CD4-positive, alpha-beta memory T cell (primary cell): ENCODE measurements at regions not wholly inside any gene's neighbourhood (a gene's known extent, or its start where the extent isn't known, plus 50 kb on each side); places are given as distances from the start of the nearest gene placed in this dataset.

Experiments used
- CTCF ChIA-PET: fragments of 350-600 bp; sonication (Branson Sonifier 250); formaldehyde crosslinking; loops from one replicate; lab custom pipeline; 2021; ENCODE audit warnings: inconsistent platforms; ENCODE audit not compliant: partially characterized antibody; lab: Charles Lee
- POLR2A ChIA-PET: fragments of 350-600 bp; sonication (Branson Sonifier 250); formaldehyde crosslinking; loops from one replicate; lab custom pipeline; 2021; ENCODE audit not compliant: partially characterized antibody; lab: Charles Lee
- DNase-seq, 5 donors: peaks; one replicate each; pipeline versions ENCODE4 v3.0.0 to v3.0.0-alpha.2; 2020 to 2022; ENCODE audit warnings: mixed read lengths in 1 of 5
- H3K27ac ChIP-seq: one replicate; pipeline ENCODE4 v1.7.0; 2013; ENCODE audit warnings: low read depth, low read length
- H3K27me3 ChIP-seq: 2 replicates; pipeline ENCODE4 v1.7.0; 2013; ENCODE audit warnings: mild to moderate bottlenecking, low read length, moderate library complexity; ENCODE audit not compliant: insufficient read depth
- H3K36me3 ChIP-seq: 2 replicates; pipeline ENCODE4 v1.7.0; 2013; ENCODE audit warnings: mild to moderate bottlenecking, low read length, moderate library complexity; ENCODE audit not compliant: insufficient read depth
- H3K4me1 ChIP-seq: 2 replicates; pipeline ENCODE4 v1.7.0; 2013; ENCODE audit warnings: mild to moderate bottlenecking, low read length, moderate library complexity; ENCODE audit not compliant: insufficient read depth
- H3K4me3 ChIP-seq, 2 donors: one replicate each; pipeline ENCODE4 v1.7.0; 2013; ENCODE audit warnings: low read length in 2 of 2, mild to moderate bottlenecking in 1 of 2
- H3K9me3 ChIP-seq, 2 donors: one replicate each; pipeline ENCODE4 v1.7.0; 2013; ENCODE audit warnings: low read length in 2 of 2, control low read depth in 1 of 2; ENCODE audit not compliant: control insufficient read depth in 1 of 2
- H3K27ac Mint-ChIP-seq, 7 donors: one replicate each; pipeline ENCODE4 v1.8.0; 2020 to 2021; ENCODE audit warnings: mixed read lengths in 7 of 7, mild to moderate bottlenecking in 6 of 7, inconsistent platforms in 3 of 7, moderate library complexity in 3 of 7
- H3K27me3 Mint-ChIP-seq, 2 donors: one replicate each; pipeline ENCODE4 v1.8.0; 2020 to 2021; ENCODE audit warnings: mixed read lengths in 2 of 2
- H3K36me3 Mint-ChIP-seq, 2 donors: one replicate each; pipeline ENCODE4 v1.8.0; 2020 to 2021; ENCODE audit warnings: mixed read lengths in 2 of 2, inconsistent platforms in 1 of 2, mild to moderate bottlenecking in 1 of 2
- H3K4me1 Mint-ChIP-seq, 4 donors: one replicate each; pipeline ENCODE4 v1.8.0; 2020 to 2021; ENCODE audit warnings: mixed read lengths in 4 of 4, mild to moderate bottlenecking in 1 of 4
- H3K4me3 Mint-ChIP-seq, 8 donors: one replicate each; pipeline ENCODE4 v1.8.0; 2020 to 2021; ENCODE audit warnings: mixed read lengths in 8 of 8, mild to moderate bottlenecking in 7 of 8, moderate library complexity in 6 of 8, inconsistent platforms in 3 of 8
- H3K9me3 Mint-ChIP-seq, 8 donors: one replicate each; pipeline ENCODE4 v1.8.0; 2020 to 2021; ENCODE audit warnings: mixed read lengths in 8 of 8, mild to moderate bottlenecking in 5 of 8, inconsistent platforms in 3 of 8, moderate library complexity in 1 of 8
- intact Hi-C: fragments of 100-400 bp; cut with micrococcal nuclease; formaldehyde crosslinking; loops from one replicate; pipeline ENCODE4 v1.15.1; 2023

DNA sequence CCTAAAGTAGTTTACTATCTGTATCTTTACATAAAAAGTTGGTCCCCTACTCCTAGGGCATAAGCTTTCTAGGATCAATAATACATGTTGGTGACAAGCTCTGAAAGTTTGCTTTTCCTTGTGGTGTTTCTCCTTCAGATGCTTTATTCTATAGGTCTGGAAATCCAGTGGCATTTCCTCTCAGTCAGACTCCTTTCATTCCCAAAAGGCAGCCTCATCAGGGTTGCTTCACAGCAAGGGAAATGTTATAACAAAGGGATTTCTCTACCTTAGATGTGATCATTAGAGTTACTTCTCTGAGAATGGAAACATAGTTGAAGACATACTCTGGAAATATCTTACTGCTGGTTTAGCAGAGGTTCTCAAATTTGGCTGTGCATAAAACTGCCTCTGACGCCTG is 1072.4 kb upstream of the ZEB2 start:
- Mint-ChIP-seq H3K4me1 (no peaks in the 10 kb centered on the region), H3K27ac (no peak overlapping the region), H3K4me3 (no peak overlapping the region), H3K9me3 (peaks cover 0 to 8% (median 0%) of the 10 kb centered on the region in 8 donors), H3K27me3 (no peaks in the 10 kb centered on the region), H3K36me3 (no peaks in the 10 kb centered on the region)
- no peaks in the 10 kb centered on the region for H3K4me1 ChIP-seq
- H3K4me3 ChIP-seq = no peak overlapping the region
- intact Hi-C loops = no loop called here
- no peaks in the 10 kb centered on the region for H3K36me3 ChIP-seq
- H3K27me3 ChIP-seq = no peaks in the 10 kb centered on the region
- CTCF ChIA-PET = no interaction called here
- no peak for DNase-seq
- H3K27ac ChIP-seq = no peak overlapping the region
- no peaks in the 10 kb centered on the region for H3K9me3 ChIP-seq
- POLR2A ChIA-PET = no interaction called here

DNA sequence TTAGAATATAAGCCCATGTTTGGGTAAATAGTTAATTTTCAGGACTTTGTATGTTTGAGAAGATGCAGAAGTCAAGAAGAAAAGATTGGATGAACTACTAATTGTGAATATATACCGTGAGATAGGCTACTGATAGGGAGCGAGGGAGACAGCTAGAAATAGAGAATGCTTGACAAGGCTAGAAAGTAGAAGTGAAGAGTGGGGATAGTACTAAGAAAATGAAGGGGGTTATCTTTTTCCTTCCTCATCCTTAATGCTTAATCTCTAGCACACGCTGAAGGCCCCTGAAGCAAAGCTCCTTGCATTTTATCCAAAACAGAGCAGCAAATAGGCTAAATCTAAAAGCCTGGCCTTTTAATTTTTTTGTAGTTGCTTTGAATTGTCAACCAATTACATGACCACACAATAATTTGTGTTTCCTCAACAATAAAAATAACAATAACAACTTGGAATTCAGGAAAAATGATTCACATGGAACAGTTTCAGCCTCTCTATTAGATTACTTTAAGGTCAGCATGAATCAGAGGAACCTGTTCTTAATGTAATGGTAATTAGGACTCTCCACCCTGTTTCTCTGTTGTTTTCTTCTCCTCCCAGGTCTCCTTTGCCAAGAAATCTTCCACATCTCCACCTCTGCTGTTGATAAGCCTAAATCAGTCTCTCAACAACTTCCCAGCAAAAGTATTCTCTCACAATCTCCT is 1071.3 kb upstream of the ZEB2 start:
- Mint-ChIP-seq H3K36me3 (no peaks in the 10 kb centered on the region), H3K27ac (no peak overlapping the region), H3K4me1 (no peaks in the 10 kb centered on the region), H3K27me3 (no peaks in the 10 kb centered on the region), H3K4me3 (no peak overlapping the region), H3K9me3 (peaks cover 0 to 8% (median 0%) of the 10 kb centered on the region in 8 donors)
- CTCF ChIA-PET = no interaction called here
- intact Hi-C loops = no loop called here
- no peaks in the 10 kb centered on the region for H3K9me3 ChIP-seq
- H3K27ac ChIP-seq = no peak overlapping the region
- H3K27me3 ChIP-seq = no peaks in the 10 kb centered on the region
- H3K36me3 ChIP-seq = no peaks in the 10 kb centered on the region
- POLR2A ChIA-PET = no interaction called here
- no peaks in the 10 kb centered on the region for H3K4me1 ChIP-seq
- no peak overlapping the region for H3K4me3 ChIP-seq
- DNase-seq = no peak

DNA sequence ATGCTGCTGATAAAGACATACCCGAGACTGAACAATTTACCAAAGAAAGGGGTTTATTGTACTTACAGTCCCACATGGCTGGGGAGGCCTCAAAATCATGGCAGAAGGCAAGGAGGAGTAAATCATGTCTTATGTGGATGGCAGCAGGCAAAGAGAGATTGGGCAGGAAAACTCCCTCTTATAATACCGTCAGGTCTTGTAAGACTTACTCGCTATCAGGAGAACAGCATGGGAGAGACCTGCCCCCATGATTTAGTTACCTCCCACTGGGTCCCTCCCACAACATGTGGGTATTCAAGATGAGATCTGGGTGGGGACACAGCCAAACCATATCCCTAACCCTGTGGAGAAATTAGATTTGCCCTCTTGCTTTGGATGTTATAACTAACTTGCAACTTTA is 1068.0 kb upstream of the ZEB2 start:
- H3K4me1 Mint-ChIP-seq = no peaks in the 10 kb centered on the region
- Histone ChIP-seq H3K27me3 (no peaks in the 10 kb centered on the region), H3K27ac (no peak overlapping the region), H3K4me3 (no peak overlapping the region), H3K4me1 (no peaks in the 10 kb centered on the region), H3K36me3 (no peaks in the 10 kb centered on the region), H3K9me3 (no peaks in the 10 kb centered on the region)
- no peak for DNase-seq
- H3K36me3 Mint-ChIP-seq = no peaks in the 10 kb centered on the region
- H3K27ac Mint-ChIP-seq = no peak overlapping the region
- CTCF ChIA-PET = no interaction called here
- no peaks in the 10 kb centered on the region for H3K27me3 Mint-ChIP-seq
- peaks cover 0 to 11% (median 0%) of the 10 kb centered on the region in 8 donors for H3K9me3 Mint-ChIP-seq
- POLR2A ChIA-PET = interaction anchor here (0.7 kb wide), 1 partner anchor 171 kb away, joined by 3 read pairs; no protein-coding TSS in a partner anchor
- intact Hi-C loops = no loop called here
- no peak overlapping the region for H3K4me3 Mint-ChIP-seq

DNA sequence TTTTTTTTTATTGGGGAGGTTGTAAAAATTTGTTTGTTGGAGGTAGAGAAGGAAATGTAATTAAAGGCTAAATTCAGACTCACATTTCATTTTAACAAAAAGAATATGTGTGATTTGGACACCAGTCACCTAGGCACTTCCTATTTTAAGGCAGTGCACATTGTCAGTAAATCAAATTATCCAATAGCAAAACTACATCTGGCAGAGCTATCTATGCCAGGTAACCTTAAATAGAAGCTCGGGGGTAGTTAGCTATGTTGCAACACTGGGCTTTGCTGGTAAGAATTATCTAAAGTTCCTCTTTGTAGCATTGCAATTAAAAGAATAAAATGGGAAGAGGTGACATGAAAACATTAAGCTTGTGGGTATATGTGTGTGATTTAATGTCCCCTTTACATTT is 1064.4 kb upstream of the ZEB2 start:
- POLR2A ChIA-PET = no interaction called here
- no peaks in the 10 kb centered on the region for H3K27me3 ChIP-seq
- H3K27ac ChIP-seq = no peak overlapping the region
- no peak overlapping the region for H3K4me3 ChIP-seq
- CTCF ChIA-PET = no interaction called here
- H3K9me3 ChIP-seq = no peaks in the 10 kb centered on the region
- Mint-ChIP-seq H3K4me1 (no peaks in the 10 kb centered on the region), H3K27ac (no peak overlapping the region), H3K27me3 (no peaks in the 10 kb centered on the region), H3K9me3 (peaks cover 0 to 6% (median 0%) of the 10 kb centered on the region in 8 donors), H3K36me3 (no peaks in the 10 kb centered on the region), H3K4me3 (no peak overlapping the region)
- H3K36me3 ChIP-seq = no peaks in the 10 kb centered on the region
- no peaks in the 10 kb centered on the region for H3K4me1 ChIP-seq
- intact Hi-C loops = no loop called here
- DNase-seq = no peak

- Histone ChIP-seq H3K27ac (no peak overlapping the region), H3K36me3 (no peaks in the 10 kb centered on the region), H3K4me1 (no peaks in the 10 kb centered on the region), H3K9me3 (no peaks in the 10 kb centered on the region), H3K4me3 (no peak overlapping the region), H3K27me3 (no peaks in the 10 kb centered on the region)
- H3K27me3 Mint-ChIP-seq = peaks cover 0 to 1% of the 10 kb centered on the region in 2 donors
- intact Hi-C loops = no loop called here
- H3K4me3 Mint-ChIP-seq = no peak overlapping the region
- POLR2A ChIA-PET = no interaction called here
- DNase-seq = no peak
- no peaks in the 10 kb centered on the region for H3K4me1 Mint-ChIP-seq
- H3K27ac Mint-ChIP-seq = no peak overlapping the region
- H3K9me3 Mint-ChIP-seq = peaks cover 0 to 8% (median under 1%) of the 10 kb centered on the region in 8 donors
- no peaks in the 10 kb centered on the region for H3K36me3 Mint-ChIP-seq
- CTCF ChIA-PET = no interaction called here
Observed at GRCh38 chr2:145573608-145574007, 1053.7 kb upstream of the ZEB2 start.

- peaks cover 0 to 3% (median 0%) of the 10 kb centered on the region in 8 donors for H3K9me3 Mint-ChIP-seq
- no peaks in the 10 kb centered on the region for H3K9me3 ChIP-seq
- H3K4me1 Mint-ChIP-seq = no peaks in the 10 kb centered on the region
- H3K27ac Mint-ChIP-seq = no peak overlapping the region
- H3K36me3 ChIP-seq = no peaks in the 10 kb centered on the region
- H3K4me3 Mint-ChIP-seq = no peak overlapping the region
- intact Hi-C loops = no loop called here
- no peaks in the 10 kb centered on the region for H3K36me3 Mint-ChIP-seq
- POLR2A ChIA-PET = no interaction called here
- no peak for DNase-seq
- CTCF ChIA-PET = no interaction called here
- H3K4me1 ChIP-seq = no peaks in the 10 kb centered on the region
- H3K27me3 ChIP-seq = no peaks in the 10 kb centered on the region
- H3K27me3 Mint-ChIP-seq = no peaks in the 10 kb centered on the region
- H3K4me3 ChIP-seq = no peak overlapping the region
- no peak overlapping the region for H3K27ac ChIP-seq
Observed at GRCh38 chr2:145572238-145572637, 1052.3 kb upstream of the ZEB2 start.

GRCh38 chr2:145569108-145569507 is 1049.2 kb upstream of the ZEB2 start:
- H3K4me1 ChIP-seq = no peaks in the 10 kb centered on the region
- Mint-ChIP-seq H3K4me1 (no peaks in the 10 kb centered on the region), H3K4me3 (no peak overlapping the region), H3K36me3 (no peaks in the 10 kb centered on the region), H3K27me3 (no peaks in the 10 kb centered on the region), H3K9me3 (peaks cover 0 to 2% (median 0%) of the 10 kb centered on the region in 8 donors), H3K27ac (no peak overlapping the region)
- CTCF ChIA-PET = no interaction called here
- H3K4me3 ChIP-seq = no peak overlapping the region
- intact Hi-C loops = no loop called here
- POLR2A ChIA-PET = no interaction called here
- H3K27me3 ChIP-seq = no peaks in the 10 kb centered on the region
- H3K27ac ChIP-seq = no peak overlapping the region
- no peaks in the 10 kb centered on the region for H3K36me3 ChIP-seq
- DNase-seq = no peak
- H3K9me3 ChIP-seq = no peaks in the 10 kb centered on the region
